Stimulated activated CD4-positive, alpha-beta T cell treated with anti-CD3 and anti-CD28 coated beads, Interleukin-1b, Interleukin-23, amount 100 ng/mL, for 48 hours (primary cell): ENCODE measurements at regions not wholly inside any gene's neighbourhood (a gene's known extent, or its start where the extent isn't known, plus 50 kb on each side); places are given as distances from the start of the nearest gene placed in this dataset.

Source experiments
- DNase-seq: peaks from one replicate; pipeline ENCODE4 v3.0.0-alpha.2; 2020

GRCh38 chr9:2319421-2319820, 302.2 kb upstream of the VLDLR start:
- DNase-seq = no peak

GRCh38 chr9:2320114-2320513, 301.5 kb upstream of the VLDLR start:
- DNase-seq = no peak

GRCh38 chr9:2320632-2321031, 301.0 kb upstream of the VLDLR start:
- no peak for DNase-seq

- DNase-seq = no peak
These were observed 300.0 kb upstream of the VLDLR start for GRCh38 chr9:2321523-2322148.

- no peak for DNase-seq
These were observed 296.8 kb upstream of the VLDLR start for GRCh38 chr9:2324742-2325141.

- DNase-seq = no peak
These were observed 288.9 kb upstream of the VLDLR start for GRCh38 chr9:2332663-2333062.

GRCh38 chr9:2335260-2335659, 286.3 kb upstream of the VLDLR start:
- DNase-seq = no peak

GRCh38 chr9:2336055-2336454, 285.5 kb upstream of the VLDLR start:
- no peak for DNase-seq

- DNase-seq = no peak
These were observed 284.5 kb upstream of the VLDLR start for GRCh38 chr9:2337131-2337530.

GRCh38 chr9:2337627-2338026, 284.0 kb upstream of the VLDLR start:
- no peak for DNase-seq

- DNase-seq = no peak
These were observed 282.7 kb upstream of the VLDLR start for GRCh38 chr9:2338777-2339365.

- no peak for DNase-seq
These were observed 282.2 kb upstream of the VLDLR start for GRCh38 chr9:2339416-2339815.

- no peak for DNase-seq
These were observed 281.4 kb upstream of the VLDLR start for GRCh38 chr9:2340046-2340760.

- DNase-seq = no peak
These were observed 280.5 kb upstream of the VLDLR start for GRCh38 chr9:2341126-2341525.

GRCh38 chr9:2341956-2342355, 279.6 kb upstream of the VLDLR start:
- DNase-seq = no peak

- DNase-seq = no peak
These were observed 277.8 kb upstream of the VLDLR start for GRCh38 chr9:2343756-2344155.

GRCh38 chr9:2344436-2344835, 277.2 kb upstream of the VLDLR start:
- no peak for DNase-seq

GRCh38 chr9:2345013-2345412, 276.6 kb upstream of the VLDLR start:
- no peak for DNase-seq

- DNase-seq = no peak
These were observed 275.2 kb upstream of the VLDLR start for GRCh38 chr9:2346277-2346913.

- DNase-seq = no peak
These were observed 270.3 kb upstream of the VLDLR start for GRCh38 chr9:2351324-2351723.

GRCh38 chr9:2354216-2354615, 267.4 kb upstream of the VLDLR start:
- DNase-seq = no peak

- no peak for DNase-seq
These were observed 266.5 kb upstream of the VLDLR start for GRCh38 chr9:2354856-2355696.

- no peak for DNase-seq
These were observed 265.9 kb upstream of the VLDLR start for GRCh38 chr9:2355697-2355983.
